Liver (tissue), 7 donors: ENCODE measurements at regions not wholly inside any gene's neighbourhood (a gene's known extent, or its start where the extent isn't known, plus 50 kb on each side); places are given as distances from the start of the nearest gene placed in this dataset.

Experiments used
- DNase-seq: peaks from one replicate; pipeline ENCODE4 v3.0.0-alpha.2; 2017; ENCODE audit warnings: low spot score
- H3K27ac ChIP-seq, 2 donors: one replicate each; pipeline ENCODE4 v1.7.0; 2013; ENCODE audit warnings: inconsistent platforms in 2 of 2, low read length in 2 of 2, control low read depth in 1 of 2, low read depth in 1 of 2, mild to moderate bottlenecking in 1 of 2
- H3K27me3 ChIP-seq, 4 donors: one replicate each; pipeline versions ENCODE4 v1.6.1 to v1.7.0; 2013; ENCODE audit warnings: low read length in 3 of 4, inconsistent platforms in 1 of 4, mild to moderate bottlenecking in 1 of 4, moderate library complexity in 1 of 4; ENCODE audit not compliant: control insufficient read depth in 4 of 4, insufficient read depth in 4 of 4
- H3K36me3 ChIP-seq, 4 donors: one replicate each; pipeline versions ENCODE4 v1.6.1 to v1.7.0; 2013; ENCODE audit warnings: low read length in 3 of 4, mild to moderate bottlenecking in 3 of 4, low read depth in 1 of 4, moderate library complexity in 1 of 4; ENCODE audit not compliant: control insufficient read depth in 4 of 4, insufficient read depth in 3 of 4
- H3K4me1 ChIP-seq, 4 donors: one replicate each; pipeline versions ENCODE4 v1.6.1 to v1.7.0; 2013; ENCODE audit warnings: low read length in 3 of 4, mild to moderate bottlenecking in 3 of 4, moderate library complexity in 1 of 4; ENCODE audit not compliant: control insufficient read depth in 4 of 4, insufficient read depth in 4 of 4
- H3K4me3 ChIP-seq, 3 donors: one replicate each; pipeline versions ENCODE4 v1.6.1 to v1.7.0; 2013; ENCODE audit warnings: low read length in 3 of 3, control low read depth in 1 of 3, low read depth in 1 of 3, mild to moderate bottlenecking in 1 of 3
- H3K9ac ChIP-seq, 2 donors: one replicate each; pipeline ENCODE4 v1.7.0; 2013; ENCODE audit warnings: low read length in 2 of 2, mild to moderate bottlenecking in 2 of 2, moderate library complexity in 2 of 2, control low read depth in 1 of 2, low read depth in 1 of 2
- H3K9me3 ChIP-seq, 4 donors: one replicate each; pipeline versions ENCODE4 v1.6.1 to v1.7.0; 2013; ENCODE audit warnings: low read length in 3 of 4; ENCODE audit not compliant: control insufficient read depth in 4 of 4
- ATF3 ChIP-seq: IDR thresholded peaks from 2 replicates; pipeline ENCODE4 v1.6.1; 2016; ENCODE audit warnings: antibody characterized with exemption
- EGR1 ChIP-seq, 2 donors: IDR thresholded peaks; 2 replicates each; pipeline ENCODE4 v1.6.1; 2016 to 2018; ENCODE audit warnings: antibody characterized with exemption in 2 of 2, low read depth in 2 of 2
- FOXA1 ChIP-seq: IDR thresholded peaks from 2 replicates; pipeline ENCODE4 v1.6.1; 2016; ENCODE audit warnings: antibody characterized with exemption
- FOXA2 ChIP-seq: IDR thresholded peaks from 2 replicates; pipeline ENCODE4 v1.6.1; 2016; ENCODE audit warnings: antibody characterized with exemption
- GABPA ChIP-seq, 2 donors: IDR thresholded peaks in 1 of 2; conservative IDR thresholded peaks in 1 of 2; 2 replicates each; pipeline ENCODE4 v1.6.1; 2016; ENCODE audit warnings: antibody characterized with exemption in 2 of 2, mild to moderate bottlenecking in 1 of 2, moderate library complexity in 1 of 2
- HNF4A ChIP-seq, 2 donors: conservative IDR thresholded peaks; 2 replicates each; pipeline ENCODE4 v1.6.1; 2016; ENCODE audit warnings: antibody characterized with exemption in 2 of 2, mild to moderate bottlenecking in 2 of 2
- HNF4G ChIP-seq: IDR thresholded peaks from 2 replicates; pipeline ENCODE4 v1.6.1; 2016; ENCODE audit warnings: antibody characterized with exemption
- JUND ChIP-seq, 2 donors: IDR thresholded peaks; 2 replicates each; pipeline ENCODE4 v1.6.1; 2016; ENCODE audit warnings: antibody characterized with exemption in 2 of 2
- MAX ChIP-seq: IDR thresholded peaks from 2 replicates; pipeline ENCODE4 v1.6.1; 2016; ENCODE audit warnings: antibody characterized with exemption
- RAD21 ChIP-seq, 2 donors: IDR thresholded peaks; 2 replicates each; pipeline ENCODE4 v1.6.1; 2016; ENCODE audit warnings: antibody characterized with exemption in 2 of 2, mild to moderate bottlenecking in 2 of 2
- REST ChIP-seq: IDR thresholded peaks from 2 replicates; pipeline ENCODE4 v1.6.1; 2016; ENCODE audit warnings: antibody characterized with exemption, mild to moderate bottlenecking
- RXRA ChIP-seq, 2 donors: IDR thresholded peaks; 2 replicates each; pipeline ENCODE4 v1.6.1; 2017 to 2018; ENCODE audit warnings: antibody characterized with exemption in 2 of 2, mild to moderate bottlenecking in 1 of 2
- TAF1 ChIP-seq: conservative IDR thresholded peaks from 2 replicates; pipeline ENCODE4 v1.6.1; 2016; ENCODE audit warnings: antibody characterized with exemption, mild to moderate bottlenecking
- YY1 ChIP-seq: IDR thresholded peaks from 2 replicates; pipeline ENCODE4 v1.6.1; 2016; ENCODE audit warnings: antibody characterized with exemption, mild to moderate bottlenecking
- WGBS: extraction: QIAGEN DNeasy Blood & Tissue Kit; methylation state at CpG from one replicate; pipeline ENCODE4 v1.1.7; 2013; 5-methylcytosine and 5-hydroxymethylcytosine counted together
- donor health status: healthy.
- donor health status: healthy.
- donor health status: healthy.
- donor health status: healthy.

- TF ChIP-seq REST (no peak), HNF4A (conservative IDR thresholded peaks at IDR 0.05) (no peak), TAF1 (no peak), JUND (IDR thresholded peaks at IDR 0.05) (no peak)
Observed at GRCh38 chr6:14516956-14517355, 399.4 kb downstream of the CD83 start (continued).

- DNase-seq, result no peak
- Histone ChIP-seq H3K27ac (no peak overlapping the region), H3K4me3 (no peak overlapping the region), H3K9ac (no peak overlapping the region), H3K9me3 (no peaks in the 10 kb centered on the region), H3K27me3 (no peaks in the 10 kb centered on the region), H3K36me3 (no peaks in the 10 kb centered on the region), H3K4me1 (no peaks in the 10 kb centered on the region)
- TF ChIP-seq GABPA (IDR thresholded peaks at IDR 0.05 in 1 of 2, conservative IDR thresholded peaks at IDR 0.05 in 1 of 2) (no peak), ATF3 (no peak), MAX (no peak), HNF4A (conservative IDR thresholded peaks at IDR 0.05) (no peak), HNF4G (no peak), REST (no peak), RAD21 (IDR thresholded peaks at IDR 0.05) (no peak), FOXA2 (no peak), YY1 (no peak), EGR1 (IDR thresholded peaks at IDR 0.05; ENCODE audit: low read depth in 2 of 2) (no peak), FOXA1 (no peak), RXRA (IDR thresholded peaks at IDR 0.05) (no peak)
- 92% methylated on average over 7 of the region's 7 CpGs for WGBS
Observed at GRCh38 chr6:14517516-14518105, 400.0 kb downstream of the CD83 start.
